Mesothelial cell of epicardium (in vitro differentiated cells): ENCODE measurements at regions not wholly inside any gene's neighbourhood (a gene's known extent, or its start where the extent isn't known, plus 50 kb on each side); places are given as distances from the start of the nearest gene placed in this dataset.

Source experiments
- DNase-seq, 2 experiments: peaks; one replicate each; pipeline ENCODE4 v3.0.0; 2021; ENCODE audit warnings: low spot score in 2 of 2; ENCODE audit not compliant: unreplicated experiment in 2 of 2
- H3K27ac Mint-ChIP-seq: 2 replicates; pipeline ENCODE4 v1.8.0; 2021; ENCODE audit warnings: mixed read lengths
- H3K27me3 Mint-ChIP-seq: 2 replicates; pipeline ENCODE4 v1.8.0; 2021; ENCODE audit warnings: low read depth, mixed read lengths
- H3K36me3 Mint-ChIP-seq: 2 replicates; pipeline ENCODE4 v1.8.0; 2021; ENCODE audit warnings: mixed read lengths
- H3K4me1 Mint-ChIP-seq: 2 replicates; pipeline ENCODE4 v1.8.0; 2021; ENCODE audit warnings: mixed read lengths
- H3K4me3 Mint-ChIP-seq: 2 replicates; pipeline ENCODE4 v1.8.0; 2021; ENCODE audit warnings: mild to moderate bottlenecking, moderate library complexity, mixed read lengths
- H3K9me3 Mint-ChIP-seq: 2 replicates; pipeline ENCODE4 v1.8.0; 2021; ENCODE audit warnings: mixed read lengths
- CTCF ChIP-seq: fragments of 200-600 bp; sonication (generic); IDR thresholded peaks from one replicate; pipeline ENCODE4 v1.5.0; 2021; ENCODE audit warnings: antibody characterized with exemption; ENCODE audit not compliant: unreplicated experiment

- no peaks in the 10 kb centered on the region for H3K27me3 Mint-ChIP-seq
- no peak for TF ChIP-seq CTCF
- no peak overlapping the region for H3K4me3 Mint-ChIP-seq
- no peaks in the 10 kb centered on the region for H3K36me3 Mint-ChIP-seq
- H3K4me1 Mint-ChIP-seq, result no peaks in the 10 kb centered on the region
- H3K9me3 Mint-ChIP-seq, result no peaks in the 10 kb centered on the region
- no peak overlapping the region for H3K27ac Mint-ChIP-seq
- no peak for DNase-seq
Observed at GRCh38 chr9:3773362-3774060, 247.7 kb upstream of the RFX3 start.

GRCh38 chr9:3769646-3770045 lies 243.8 kb upstream of the RFX3 start:
- Mint-ChIP-seq H3K4me3 (no peak overlapping the region), H3K9me3 (no peaks in the 10 kb centered on the region), H3K4me1 (no peaks in the 10 kb centered on the region), H3K27ac (no peak overlapping the region), H3K27me3 (no peaks in the 10 kb centered on the region), H3K36me3 (no peaks in the 10 kb centered on the region)
- no peak for TF ChIP-seq CTCF
- no peak for DNase-seq

GRCh38 chr9:3768712-3769457 lies 243.1 kb upstream of the RFX3 start:
- Mint-ChIP-seq H3K4me3 (no peak overlapping the region), H3K27ac (no peak overlapping the region), H3K4me1 (no peaks in the 10 kb centered on the region), H3K9me3 (peaks cover 3% of the 10 kb centered on the region), H3K27me3 (no peaks in the 10 kb centered on the region), H3K36me3 (no peaks in the 10 kb centered on the region)
- DNase-seq, result no peak
- TF ChIP-seq CTCF, result no peak

- no peaks in the 10 kb centered on the region for H3K27me3 Mint-ChIP-seq
- H3K9me3 Mint-ChIP-seq, result peaks cover 8% of the 10 kb centered on the region
- H3K4me1 Mint-ChIP-seq, result no peaks in the 10 kb centered on the region
- no peak for DNase-seq
- H3K4me3 Mint-ChIP-seq, result no peak overlapping the region
- no peaks in the 10 kb centered on the region for H3K36me3 Mint-ChIP-seq
- no peak for TF ChIP-seq CTCF
- H3K27ac Mint-ChIP-seq, result no peak overlapping the region
Observed at GRCh38 chr9:3768286-3768685, 242.5 kb upstream of the RFX3 start.

GRCh38 chr9:3762076-3762475 lies 236.3 kb upstream of the RFX3 start:
- no peak for TF ChIP-seq CTCF
- no peak overlapping the region for H3K4me3 Mint-ChIP-seq
- no peak for DNase-seq
- H3K27me3 Mint-ChIP-seq, result no peaks in the 10 kb centered on the region
- H3K27ac Mint-ChIP-seq, result no peak overlapping the region
- H3K4me1 Mint-ChIP-seq, result peaks cover 7% of the 10 kb centered on the region
- H3K9me3 Mint-ChIP-seq, result peaks cover 14% of the 10 kb centered on the region
- no peaks in the 10 kb centered on the region for H3K36me3 Mint-ChIP-seq
